ENCODE measurements at regions not wholly inside any gene's neighbourhood (a gene's known extent, or its start where the extent isn't known, plus 50 kb on each side); places are given as distances from the start of the nearest gene placed in this dataset.

- Histone ChIP-seq H3K36me3 (ENCODE audit: low read depth) (no peaks in the 10 kb centered on the region), H3F3A (ENCODE audit: insufficient read depth, low read depth) (no peaks in the 10 kb centered on the region), H3K4me3 (no peak overlapping the region), H3K4me2 (no peak overlapping the region), H3K27ac (no peak overlapping the region), H3K79me2 (ENCODE audit: low read depth) (no peaks in the 10 kb centered on the region), H3K27me3 (ENCODE audit: insufficient read depth, low read depth) (no peaks in the 10 kb centered on the region), H3K9me2 (ENCODE audit: insufficient read depth) (no peaks in the 10 kb centered on the region; the same call in 1 of the 2 replicates), H4K20me1 (ENCODE audit: insufficient read depth) (no peaks in the 10 kb centered on the region), H2AFZ (no peak overlapping the region), H3K9me3 (ENCODE audit: insufficient read depth, low read depth) (no peaks in the 10 kb centered on the region), H3K4me1 (replicated peaks; ENCODE audit: insufficient read depth) (no peaks in the 10 kb centered on the region)
- no peak for DNase-seq
- TF ChIP-seq EZH2 (IDR thresholded peaks at IDR 0.05; ENCODE audit: low read depth) (no peak), CTCF (conservative IDR thresholded peaks at IDR 0.05) (no peak)
- ChIA-PET CTCF (no interaction called here), POLR2A (ENCODE audit: unreplicated experiment) (interaction anchor here (0.7 kb wide), 1 partner anchor 170 kb away, joined by 6 read pairs; no protein-coding TSS in a partner anchor)
- no TSS peak for BruUV-seq (replicated peaks)
- intact Hi-C loops (cut with micrococcal nuclease; ENCODE audit: unreplicated experiment), result no loop called here
Observed at GRCh38 chr3:27885641-27886040, 163.5 kb upstream of the EOMES start.

GRCh38 chr3:27888562-27888961, 166.4 kb upstream of the EOMES start:
- H3K36me3 ChIP-seq (ENCODE audit: low read depth), result no peaks in the 10 kb centered on the region
- no peaks in the 10 kb centered on the region for H3K9me2 ChIP-seq (ENCODE audit: insufficient read depth)
- POLR2A ChIA-PET (ENCODE audit: unreplicated experiment), result no interaction called here
- BruUV-seq (replicated peaks), result no TSS peak
- H3K9me3 ChIP-seq (ENCODE audit: insufficient read depth, low read depth), result no peaks in the 10 kb centered on the region
- intact Hi-C loops (cut with micrococcal nuclease; ENCODE audit: unreplicated experiment), result no loop called here
- no peaks in the 10 kb centered on the region for H3F3A ChIP-seq (ENCODE audit: insufficient read depth, low read depth)
- no peaks in the 10 kb centered on the region for H3K27me3 ChIP-seq (ENCODE audit: insufficient read depth, low read depth)
- no peak overlapping the region for H3K27ac ChIP-seq
- H3K4me2 ChIP-seq, result no peak overlapping the region
- H2AFZ ChIP-seq, result no peak overlapping the region
- no peaks in the 10 kb centered on the region for H4K20me1 ChIP-seq (ENCODE audit: insufficient read depth)
- DNase-seq, result no peak
- no peaks in the 10 kb centered on the region for H3K79me2 ChIP-seq (ENCODE audit: low read depth)
- no peaks in the 10 kb centered on the region for H3K4me1 ChIP-seq (replicated peaks; ENCODE audit: insufficient read depth)
- H3K4me3 ChIP-seq, result no peak overlapping the region
- no peak for TF ChIP-seq EZH2 (IDR thresholded peaks at IDR 0.05; ENCODE audit: low read depth)
- TF ChIP-seq CTCF (conservative IDR thresholded peaks at IDR 0.05), result no peak
- CTCF ChIA-PET, result no interaction called here

GRCh38 chr3:27889745-27890144, 167.6 kb upstream of the EOMES start:
- H3K4me1 ChIP-seq (replicated peaks; ENCODE audit: insufficient read depth), result no peaks in the 10 kb centered on the region
- no peaks in the 10 kb centered on the region for H3K79me2 ChIP-seq (ENCODE audit: low read depth)
- BruUV-seq (replicated peaks), result no TSS peak
- TF ChIP-seq CTCF (conservative IDR thresholded peaks at IDR 0.05) (no peak), EZH2 (IDR thresholded peaks at IDR 0.05; ENCODE audit: low read depth) (no peak)
- H3K4me2 ChIP-seq, result no peak overlapping the region
- intact Hi-C loops (cut with micrococcal nuclease; ENCODE audit: unreplicated experiment), result no loop called here
- no peaks in the 10 kb centered on the region for H3K27me3 ChIP-seq (ENCODE audit: insufficient read depth, low read depth)
- no peaks in the 10 kb centered on the region for H3K9me3 ChIP-seq (ENCODE audit: insufficient read depth, low read depth)
- no peak overlapping the region for H3K4me3 ChIP-seq
- no peaks in the 10 kb centered on the region for H3F3A ChIP-seq (ENCODE audit: insufficient read depth, low read depth)
- H3K36me3 ChIP-seq (ENCODE audit: low read depth), result no peaks in the 10 kb centered on the region
- ChIA-PET POLR2A (ENCODE audit: unreplicated experiment) (no interaction called here), CTCF (no interaction called here)
- H3K9me2 ChIP-seq (ENCODE audit: insufficient read depth), result no peaks in the 10 kb centered on the region
- no peaks in the 10 kb centered on the region for H4K20me1 ChIP-seq (ENCODE audit: insufficient read depth)
- DNase-seq, result no peak
- no peak overlapping the region for H2AFZ ChIP-seq
- H3K27ac ChIP-seq, result no peak overlapping the region
